ENCODE measurements at regions not wholly inside any gene's neighbourhood (a gene's known extent, or its start where the extent isn't known, plus 50 kb on each side); places are given as distances from the start of the nearest gene placed in this dataset.

DNA sequence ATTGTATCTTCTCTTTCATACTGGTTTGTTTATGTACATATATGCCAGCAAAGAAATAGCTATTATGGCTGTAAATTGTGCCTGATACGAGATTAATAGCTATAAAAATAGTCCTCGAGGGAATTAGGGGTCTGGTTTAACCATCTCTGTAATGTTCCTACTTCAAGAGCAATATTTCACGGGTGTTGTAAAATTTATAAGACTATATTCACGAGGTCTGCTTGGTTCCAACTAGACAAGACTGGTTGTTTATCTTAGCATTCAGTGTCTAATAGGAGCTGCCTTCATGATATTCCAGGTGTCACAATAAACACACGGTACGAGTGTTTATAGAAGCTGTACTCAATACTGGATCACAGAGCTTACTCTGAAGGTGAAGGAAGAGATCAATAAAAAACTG lies 389.9 kb downstream of the SIPA1L2 start:
- TF ChIP-seq MEF2D (tag; conservative IDR thresholded peaks at IDR 0.05; ENCODE audit: low read depth) (no peak), HDGF (IDR thresholded peaks at IDR 0.05) (no peak), CBX8 (IDR thresholded peaks at IDR 0.05; ENCODE audit: borderline replicate concordance, extremely low read depth, low read depth, low read length, poor library complexity, severe bottlenecking) (no peak), ZNF253 (CRISPR knock-in tag; conservative IDR thresholded peaks at IDR 0.05) (no peak), MED1 (CRISPR knock-in tag; IDR thresholded peaks at IDR 0.05; ENCODE audit: borderline replicate concordance) (no peak), TEAD2 (tag; IDR thresholded peaks at IDR 0.05) (no peak), MCM2 (IDR thresholded peaks at IDR 0.05; ENCODE audit: low read depth) (no peak), USF1 (CRISPR knock-in tag; IDR thresholded peaks at IDR 0.05) (no peak), PPARD (CRISPR knock-in tag; IDR thresholded peaks at IDR 0.05) (no peak), ZNF699 (CRISPR knock-in tag; IDR thresholded peaks at IDR 0.05; ENCODE audit: insufficient replicate concordance) (no peak), ZNF347 (CRISPR knock-in tag; IDR thresholded peaks at IDR 0.05; ENCODE audit: low read depth) (no peak), RNF219 (CRISPR knock-in tag; IDR thresholded peaks at IDR 0.05) (no peak), KHSRP (IDR thresholded peaks at IDR 0.05) (no peak), MAZ (CRISPR knock-in tag; conservative IDR thresholded peaks at IDR 0.05 in 1 of 2, IDR thresholded peaks at IDR 0.05 in 1 of 2) (no peak), NCOA1 (IDR thresholded peaks at IDR 0.05; ENCODE audit: low read depth) (no peak)
- TF ChIP-seq, protein P1, sequence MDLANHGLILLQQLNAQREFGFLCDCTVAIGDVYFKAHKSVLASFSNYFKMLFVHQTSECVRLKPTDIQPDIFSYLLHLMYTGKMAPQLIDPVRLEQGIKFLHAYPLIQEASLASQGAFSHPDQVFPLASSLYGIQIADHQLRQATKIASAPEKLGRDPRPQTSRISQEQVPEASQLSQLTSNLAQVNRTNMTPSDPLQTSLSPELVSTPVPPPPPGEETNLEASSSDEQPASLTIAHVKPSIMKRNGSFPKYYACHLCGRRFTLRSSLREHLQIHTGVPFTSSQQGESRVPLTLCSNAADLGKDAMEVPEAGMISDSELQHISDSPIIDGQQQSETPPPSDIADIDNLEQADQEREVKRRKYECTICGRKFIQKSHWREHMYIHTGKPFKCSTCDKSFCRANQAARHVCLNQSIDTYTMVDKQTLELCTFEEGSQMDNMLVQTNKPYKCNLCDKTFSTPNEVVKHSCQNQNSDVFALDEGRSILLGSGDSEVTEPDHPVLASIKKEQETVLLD (IDR thresholded peaks at IDR 0.05): no peak
- TF ChIP-seq, protein P2, sequence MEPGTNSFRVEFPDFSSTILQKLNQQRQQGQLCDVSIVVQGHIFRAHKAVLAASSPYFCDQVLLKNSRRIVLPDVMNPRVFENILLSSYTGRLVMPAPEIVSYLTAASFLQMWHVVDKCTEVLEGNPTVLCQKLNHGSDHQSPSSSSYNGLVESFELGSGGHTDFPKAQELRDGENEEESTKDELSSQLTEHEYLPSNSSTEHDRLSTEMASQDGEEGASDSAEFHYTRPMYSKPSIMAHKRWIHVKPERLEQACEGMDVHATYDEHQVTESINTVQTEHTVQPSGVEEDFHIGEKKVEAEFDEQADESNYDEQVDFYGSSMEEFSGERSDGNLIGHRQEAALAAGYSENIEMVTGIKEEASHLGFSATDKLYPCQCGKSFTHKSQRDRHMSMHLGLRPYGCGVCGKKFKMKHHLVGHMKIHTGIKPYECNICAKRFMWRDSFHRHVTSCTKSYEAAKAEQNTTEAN (CRISPR knock-in tag; IDR thresholded peaks at IDR 0.05): no peak
- POLR2A ChIA-PET: no interaction called here
- no peak overlapping the region for H3K4me2 ChIP-seq (ENCODE audit: insufficient read depth, low read length)
- no peaks in the 10 kb centered on the region for H4K20me1 ChIP-seq (replicated peaks; ENCODE audit: control insufficient read depth, insufficient read depth, low read length)
- no peak for ATAC-seq
- no peaks in the 10 kb centered on the region for H3K27me3 ChIP-seq (ENCODE audit: control insufficient read depth in 2 of 2, insufficient read depth in 2 of 2, low read length in 2 of 2)
- in situ Hi-C loops (cut with MboI): no loop called here
- intact Hi-C loops (cut with micrococcal nuclease): no loop called here
- FAIRE-seq: no peak
- H3K4me1 ChIP-seq (replicated peaks in 1 of 2; ENCODE audit: control insufficient read depth in 2 of 2, insufficient read depth in 2 of 2, low read length in 2 of 2): no peaks in the 10 kb centered on the region
- DNase-seq (ENCODE audit: extremely low read depth in 1 of 4, low spot score in 3 of 4): no peak
- H3K9me3 ChIP-seq (replicated peaks; ENCODE audit: control insufficient read depth, insufficient read depth, low read depth, low read length): no peaks in the 10 kb centered on the region
- H2AFZ ChIP-seq (ENCODE audit: low read depth, low read length): no peak overlapping the region
- BruUV-seq (replicated peaks): no TSS peak
- 0% methylated on average over 6 of the region's 6 CpGs for WGBS (ENCODE audit: insufficient coverage, low coverage, missing lambda C conversion rate)
- H3K27ac ChIP-seq (ENCODE audit: extremely low read depth, low read depth, low read length): no peak overlapping the region
- no peak overlapping the region for H3K4me3 ChIP-seq
- H3K9me1 ChIP-seq (ENCODE audit: control insufficient read depth, insufficient read depth, low read length): no peaks in the 10 kb centered on the region
- no peak overlapping the region for H3K9ac ChIP-seq (ENCODE audit: insufficient read depth in 1 of 2, low read depth in 2 of 2, low read length in 2 of 2)
- CTCF ChIA-PET (ENCODE audit: low intra/inter-chr PET ratio): no interaction called here
- no peaks in the 10 kb centered on the region for H3K36me3 ChIP-seq (ENCODE audit: control insufficient read depth, insufficient read depth, low read length)
- no peaks in the 10 kb centered on the region for H3K79me2 ChIP-seq (ENCODE audit: control insufficient read depth, insufficient read depth, low read length)

Data from K562 (cell line).